Pancreas (tissue), 10 donors: ENCODE measurements at regions not wholly inside any gene's neighbourhood (a gene's known extent, or its start where the extent isn't known, plus 50 kb on each side); places are given as distances from the start of the nearest gene placed in this dataset.

Experiments
- ATAC-seq, 4 donors: fragments of 200-7000 bp; cut with Tn5 transposase; one replicate each; pipeline versions ENCODE4 v1.8.0 to v1.9.1; 2020; ENCODE audit warnings: mild to moderate bottlenecking in 4 of 4, moderate library complexity in 4 of 4
- DNase-seq, 6 donors: peaks; one replicate each; pipeline ENCODE4 v3.0.0-alpha.2; 2020
- FAIRE-seq: peaks from 2 replicates; lab custom pipeline; 2012; peaks lifted over from hg19 to GRCh38; lab: Jason Lieb, UNC
- H3K27ac ChIP-seq, 4 donors: fragments of 200-600 bp; sonication (generic); 1 replicate in 3 of 4; 2 replicates in 1 of 4; pipeline versions ENCODE4 v1.5.0 to v1.8.0; 2020
- H3K27me3 ChIP-seq, 4 donors: fragments of 200-600 bp; one replicate each; pipeline ENCODE4 v1.8.0; 2021
- H3K36me3 ChIP-seq, 3 donors: fragments of 200-600 bp; sonication (generic) in 1 of 3; one replicate each; pipeline versions ENCODE4 v1.5.0 to v1.8.0; 2020 to 2021
- H3K4me1 ChIP-seq, 3 donors: fragments of 200-600 bp; one replicate each; pipeline ENCODE4 v1.8.0; 2021
- H3K4me3 ChIP-seq, 4 donors: fragments of 200-600 bp; sonication (generic) in 2 of 4; one replicate each; pipeline versions ENCODE4 v1.5.0 to v1.8.0; 2020 to 2021
- H3K9me3 ChIP-seq, 4 donors: fragments of 200-600 bp; one replicate each; pipeline ENCODE4 v1.8.0; 2021
- WGBS, 2 donors: extraction: QIAGEN DNeasy Blood & Tissue Kit; methylation state at CpG; one replicate each; pipeline ENCODE4 v1.1.7; 2013; 5-methylcytosine and 5-hydroxymethylcytosine counted together
- intact Hi-C, 3 donors: fragments of 100-400 bp; cut with DNase I; formaldehyde crosslinking; loops; one replicate each; pipeline versions ENCODE4 v1.11.1 to v1.14.2; 2022
- TF ChIP-seq, protein P1 (sequence below), 4 donors: fragments of 200-600 bp; sonication (generic) in 3 of 4; IDR thresholded peaks; one replicate each; pipeline versions ENCODE4 v1.5.0 to v1.8.0; 2021; ENCODE audit warnings: antibody characterized with exemption in 4 of 4
- donor health status: healthy with polysubstance abuse.
- donor health status: DM: no; HTN: no; CAD: no; lungs with moderate emphysema.
- donor health status: DM: no; HTN: no; CAD: no.
- donor health status: control.
- donor health status: control.
- donor health status: Bipolar disorder and iron deficiency.
- donor health status: DM: yes; HTN: yes; CAD: no.
- donor health status: DM: no; HTN: no; CAD: no.
- donor health status: DM: no; HTN: no; CAD: no.
- donor health status: DM: yes; HTN: yes; CAD: no.

DNA sequence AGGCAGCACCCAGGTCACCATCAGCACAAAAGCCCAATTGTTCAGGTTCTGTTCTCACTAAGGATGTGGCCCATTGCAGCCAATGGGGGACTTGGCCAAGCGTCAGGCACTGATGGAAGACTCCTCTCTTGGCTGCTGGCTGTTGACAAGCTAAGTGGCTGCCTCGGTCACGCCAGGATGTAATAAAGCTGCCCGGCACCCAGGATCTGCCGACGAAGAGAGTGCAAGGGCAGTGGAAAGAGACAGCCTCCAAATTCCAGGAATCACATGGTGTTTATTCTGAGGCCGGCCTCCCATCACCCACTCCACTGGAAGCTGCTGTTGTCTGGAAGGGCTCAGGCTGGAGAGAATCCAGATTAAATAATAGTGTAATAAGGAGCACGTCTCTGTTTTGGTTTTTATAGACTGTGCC is 451.8 kb upstream of the TBX3 start:
- intact Hi-C loops: no loop called here
- Histone ChIP-seq H3K4me1 (no peaks in the 10 kb centered on the region), H3K27ac (no peak overlapping the region), H3K9me3 (no peaks in the 10 kb centered on the region), H3K36me3 (no peaks in the 10 kb centered on the region), H3K27me3 (no peaks in the 10 kb centered on the region), H3K4me3 (no peak overlapping the region)
- TF ChIP-seq, protein P1, sequence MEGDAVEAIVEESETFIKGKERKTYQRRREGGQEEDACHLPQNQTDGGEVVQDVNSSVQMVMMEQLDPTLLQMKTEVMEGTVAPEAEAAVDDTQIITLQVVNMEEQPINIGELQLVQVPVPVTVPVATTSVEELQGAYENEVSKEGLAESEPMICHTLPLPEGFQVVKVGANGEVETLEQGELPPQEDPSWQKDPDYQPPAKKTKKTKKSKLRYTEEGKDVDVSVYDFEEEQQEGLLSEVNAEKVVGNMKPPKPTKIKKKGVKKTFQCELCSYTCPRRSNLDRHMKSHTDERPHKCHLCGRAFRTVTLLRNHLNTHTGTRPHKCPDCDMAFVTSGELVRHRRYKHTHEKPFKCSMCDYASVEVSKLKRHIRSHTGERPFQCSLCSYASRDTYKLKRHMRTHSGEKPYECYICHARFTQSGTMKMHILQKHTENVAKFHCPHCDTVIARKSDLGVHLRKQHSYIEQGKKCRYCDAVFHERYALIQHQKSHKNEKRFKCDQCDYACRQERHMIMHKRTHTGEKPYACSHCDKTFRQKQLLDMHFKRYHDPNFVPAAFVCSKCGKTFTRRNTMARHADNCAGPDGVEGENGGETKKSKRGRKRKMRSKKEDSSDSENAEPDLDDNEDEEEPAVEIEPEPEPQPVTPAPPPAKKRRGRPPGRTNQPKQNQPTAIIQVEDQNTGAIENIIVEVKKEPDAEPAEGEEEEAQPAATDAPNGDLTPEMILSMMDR (IDR thresholded peaks at IDR 0.05): no peak
- no peak for FAIRE-seq
- WGBS, 2 donors: 47 to 56% methylated on average over 8 of the region's 8 CpGs
- peak in 3 of 4 donors; percentile 28 to 75 (median 73) for ATAC-seq
- DNase-seq: peak in 3 of 6 donors; percentile 8 to 28 (median 15)

DNA sequence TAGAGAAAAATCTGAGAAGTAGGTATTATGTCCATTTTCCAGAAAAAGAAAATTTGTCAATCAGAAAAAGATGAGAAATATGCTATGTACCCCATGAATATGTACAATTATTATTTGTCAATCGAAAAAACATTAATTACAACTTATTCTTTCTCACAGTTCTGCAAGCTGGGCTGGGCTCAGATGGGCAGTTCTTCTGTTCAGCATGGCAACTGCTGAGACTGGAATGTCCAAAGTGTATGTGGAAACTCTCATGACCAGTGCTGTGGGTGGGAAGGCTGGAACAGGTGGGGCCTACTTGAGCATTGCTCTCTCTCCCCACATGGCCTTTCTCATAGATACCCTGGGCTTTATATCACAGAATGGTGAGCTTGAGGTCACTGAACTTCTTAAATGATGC is 450.3 kb upstream of the TBX3 start:
- intact Hi-C loops: no loop called here
- Histone ChIP-seq H3K27ac (no peak overlapping the region), H3K4me3 (no peak overlapping the region), H3K4me1 (no peaks in the 10 kb centered on the region), H3K36me3 (no peaks in the 10 kb centered on the region), H3K9me3 (no peaks in the 10 kb centered on the region), H3K27me3 (no peaks in the 10 kb centered on the region)
- TF ChIP-seq, protein P1 (IDR thresholded peaks at IDR 0.05): no peak
- no peak for ATAC-seq
- DNase-seq: no peak
- 46 to 57% methylated on average over 1 of the region's 1 CpG for WGBS, 2 donors
- no peak for FAIRE-seq

DNA sequence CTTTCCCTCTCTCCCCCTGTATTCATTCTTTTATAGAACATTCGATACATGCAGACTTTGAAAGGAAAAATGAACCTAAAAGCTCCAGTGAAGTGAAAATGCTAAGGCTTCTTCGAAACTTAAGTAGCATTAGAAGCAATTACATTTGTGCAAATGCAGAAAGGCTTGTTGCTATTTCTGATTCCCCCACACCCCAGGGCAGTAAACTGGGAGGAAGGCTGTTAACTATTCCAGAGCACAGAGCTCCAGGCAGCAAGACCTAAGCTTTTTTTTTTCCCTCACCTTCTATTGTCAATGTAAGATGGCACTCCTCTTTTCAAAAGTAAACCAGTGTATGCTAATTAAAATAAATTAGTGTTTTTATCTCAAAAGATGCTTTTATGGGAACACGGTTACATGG is 448.9 kb upstream of the TBX3 start:
- DNase-seq (no peak), ATAC-seq (no peak), FAIRE-seq (no peak)
- 64 to 84% methylated on average over 3 of the region's 3 CpGs for WGBS, 2 donors
- Histone ChIP-seq H3K4me3 (no peak overlapping the region), H3K9me3 (no peaks in the 10 kb centered on the region), H3K4me1 (no peaks in the 10 kb centered on the region), H3K27ac (no peak overlapping the region), H3K27me3 (no peaks in the 10 kb centered on the region), H3K36me3 (no peaks in the 10 kb centered on the region)
- TF ChIP-seq, protein P1 (IDR thresholded peaks at IDR 0.05): no peak
- intact Hi-C loops: no loop called here

DNA sequence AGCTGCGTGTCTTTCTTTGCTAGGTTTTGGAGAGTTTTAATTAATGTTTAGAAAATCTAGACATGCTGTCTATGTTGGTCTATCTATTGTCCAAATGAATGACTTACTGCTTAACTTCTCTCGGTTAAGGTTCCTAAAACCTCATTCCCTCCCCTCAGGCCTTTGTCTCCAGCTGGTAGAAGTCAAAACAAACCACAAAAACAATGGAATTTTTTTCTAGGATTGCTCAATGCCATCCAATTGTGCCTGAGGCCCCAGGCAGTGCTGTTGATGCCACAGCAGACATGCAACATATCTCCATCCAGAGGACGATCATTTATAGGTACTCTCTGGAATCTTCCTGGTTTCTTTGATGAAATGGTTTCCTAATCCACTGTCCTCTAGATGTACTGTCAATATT is 448.2 kb upstream of the TBX3 start:
- Histone ChIP-seq H3K36me3 (no peaks in the 10 kb centered on the region), H3K4me1 (no peaks in the 10 kb centered on the region), H3K4me3 (no peak overlapping the region), H3K9me3 (no peaks in the 10 kb centered on the region), H3K27ac (no peak overlapping the region), H3K27me3 (no peaks in the 10 kb centered on the region)
- no peak for FAIRE-seq
- no peak for DNase-seq
- no peak for ATAC-seq
- 48 to 61% methylated on average over 3 of the region's 3 CpGs for WGBS, 2 donors
- intact Hi-C loops: no loop called here
- TF ChIP-seq, protein P1 (IDR thresholded peaks at IDR 0.05): no peak

DNA sequence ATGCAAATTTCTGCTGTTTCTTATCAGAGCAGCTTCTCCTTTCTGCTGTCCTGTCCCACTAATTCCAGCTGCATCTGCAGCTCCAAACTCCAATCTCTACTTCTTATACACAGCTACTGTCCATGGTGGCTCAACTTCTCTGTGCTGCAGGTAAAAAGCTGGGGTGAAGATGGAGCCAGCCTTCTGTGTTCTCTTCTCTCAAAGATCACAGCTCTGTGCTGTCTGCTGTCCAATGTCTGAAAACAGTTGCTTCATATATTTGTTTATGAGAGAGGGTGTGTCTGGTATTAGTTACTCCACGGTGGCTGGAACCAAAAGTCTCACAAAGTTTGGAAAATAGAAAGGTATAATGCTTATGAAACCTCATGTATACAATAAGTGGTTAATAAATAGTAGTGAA is 445.8 kb upstream of the TBX3 start:
- TF ChIP-seq, protein P1 (IDR thresholded peaks at IDR 0.05): no peak
- ATAC-seq: no peak
- no peak overlapping the region for H3K4me3 ChIP-seq
- no peaks in the 10 kb centered on the region for H3K9me3 ChIP-seq
- no peaks in the 10 kb centered on the region for H3K4me1 ChIP-seq
- intact Hi-C loops: no loop called here
- no peak for FAIRE-seq
- WGBS, 2 donors: 37 to 58% methylated on average over 1 of the region's 1 CpG
- H3K27me3 ChIP-seq: no peaks in the 10 kb centered on the region
- DNase-seq: no peak
- H3K36me3 ChIP-seq: no peaks in the 10 kb centered on the region
- H3K27ac ChIP-seq: no peak overlapping the region
